WTC11 (cell line): ENCODE measurements at regions not wholly inside any gene's neighbourhood (a gene's known extent, or its start where the extent isn't known, plus 50 kb on each side); places are given as distances from the start of the nearest gene placed in this dataset.

Source experiments
- ATAC-seq: fragments of 200-7000 bp; cut with Tn5 transposase; 2 replicates; pipeline ENCODE4 v1.10.0; 2021; ENCODE audit warnings: mild to moderate bottlenecking, moderate library complexity
- CTCF ChIA-PET: fragments of 300-600 bp; sonication (Branson Sonifier 250); formaldehyde crosslinking; loops from one replicate; lab custom pipeline; 2021; ENCODE audit warnings: antibody characterized with exemption; lab: Charles Lee
- POLR2A ChIA-PET: fragments of 350-600 bp; sonication (Branson Sonifier 250); formaldehyde crosslinking; loops from one replicate; lab custom pipeline; 2021; ENCODE audit warnings: antibody characterized with exemption; lab: Charles Lee
- DNase-seq: peaks from one replicate; pipeline ENCODE4 v3.0.0; 2021; ENCODE audit warnings: low spot score
- H3K27ac Mint-ChIP-seq: 2 replicates; pipeline ENCODE4 v1.8.0; 2021; ENCODE audit warnings: mixed read lengths
- H3K27me3 Mint-ChIP-seq: 2 replicates; pipeline ENCODE4 v1.8.0; 2021; ENCODE audit warnings: low read depth, mild to moderate bottlenecking, moderate library complexity, mixed read lengths
- H3K36me3 Mint-ChIP-seq: 2 replicates; pipeline ENCODE4 v1.8.0; 2021; ENCODE audit warnings: mixed read lengths
- H3K4me1 Mint-ChIP-seq: 2 replicates; pipeline ENCODE4 v1.8.0; 2022; ENCODE audit warnings: mixed read lengths
- H3K4me3 Mint-ChIP-seq: 2 replicates; pipeline ENCODE4 v1.8.0; 2021; ENCODE audit warnings: mild to moderate bottlenecking, moderate library complexity, mixed read lengths
- H3K9me3 Mint-ChIP-seq: 2 replicates; pipeline ENCODE4 v1.8.0; 2021; ENCODE audit warnings: mixed read lengths
- CREM ChIP-seq: sonication (generic); formaldehyde crosslinking; IDR thresholded peaks from 2 replicates; pipeline ENCODE4 v1.8.1; 2022; ENCODE audit warnings: mild to moderate bottlenecking, missing genetic modification reagents, moderate library complexity
- ETV6 ChIP-seq: sonication (generic); formaldehyde crosslinking; IDR thresholded peaks from 2 replicates; pipeline ENCODE4 v1.8.1; 2022; ENCODE audit warnings: mild to moderate bottlenecking, missing genetic modification reagents
- FOXJ3 ChIP-seq: sonication (generic); formaldehyde crosslinking; IDR thresholded peaks from 2 replicates; pipeline ENCODE4 v1.9.0; 2021; ENCODE audit warnings: missing genetic modification reagents, mild to moderate bottlenecking, borderline replicate concordance
- IRF2 ChIP-seq: sonication (generic); formaldehyde crosslinking; IDR thresholded peaks from 2 replicates; pipeline ENCODE4 v1.8.0; 2022; ENCODE audit warnings: low read depth, missing genetic modification reagents, borderline replicate concordance
- JAZF1 ChIP-seq: fragments of 250-450 bp; sonication (Bioruptor Pico); IDR thresholded peaks from 2 replicates; pipeline ENCODE4 v1.9.0; 2021; ENCODE audit warnings: moderate library complexity, mild to moderate bottlenecking, inconsistent platforms
- JUN ChIP-seq: sonication (generic); formaldehyde crosslinking; IDR thresholded peaks from 2 replicates; pipeline ENCODE4 v1.8.0; 2023; ENCODE audit warnings: mild to moderate bottlenecking, missing genetic modification reagents
- MYBL2 ChIP-seq: sonication (generic); formaldehyde crosslinking; IDR thresholded peaks from 2 replicates; pipeline ENCODE4 v1.8.1; 2023; ENCODE audit warnings: mild to moderate bottlenecking, moderate library complexity, missing genetic modification reagents
- NFYB ChIP-seq: sonication (generic); formaldehyde crosslinking; conservative IDR thresholded peaks from 2 replicates; pipeline ENCODE4 v1.8.0; 2022; ENCODE audit warnings: low read depth, missing genetic modification reagents
- NR2C2 ChIP-seq: sonication (generic); formaldehyde crosslinking; IDR thresholded peaks from 2 replicates; pipeline ENCODE4 v1.8.0; 2022; ENCODE audit warnings: mild to moderate bottlenecking, missing genetic modification reagents
- NR3C1 ChIP-seq: sonication (generic); formaldehyde crosslinking; conservative IDR thresholded peaks from 2 replicates; pipeline ENCODE4 v1.8.1; 2023; ENCODE audit warnings: low read depth, mild to moderate bottlenecking, missing genetic modification reagents
- RELA ChIP-seq: sonication (generic); formaldehyde crosslinking; IDR thresholded peaks from 2 replicates; pipeline ENCODE4 v1.8.1; 2022; ENCODE audit warnings: missing genetic modification reagents, mild to moderate bottlenecking, borderline replicate concordance
- RORB ChIP-seq: fragments of 250-450 bp; sonication (Bioruptor Pico); IDR thresholded peaks from 2 replicates; pipeline ENCODE4 v1.9.0; 2021; ENCODE audit warnings: mild to moderate bottlenecking
- SMAD4 ChIP-seq: sonication (generic); formaldehyde crosslinking; IDR thresholded peaks from 2 replicates; pipeline ENCODE4 v1.8.0; 2022; ENCODE audit warnings: mild to moderate bottlenecking, missing genetic modification reagents
- TCF7 ChIP-seq: sonication (generic); formaldehyde crosslinking; IDR thresholded peaks from 2 replicates; pipeline ENCODE4 v1.8.0; 2022; ENCODE audit warnings: mild to moderate bottlenecking, low read depth, missing genetic modification reagents, moderate library complexity
- TEAD4 ChIP-seq: sonication (generic); formaldehyde crosslinking; IDR thresholded peaks from 2 replicates; pipeline ENCODE4 v1.8.0; 2022; ENCODE audit warnings: mild to moderate bottlenecking, missing genetic modification reagents
- ZBTB21 ChIP-seq: sonication (generic); formaldehyde crosslinking; IDR thresholded peaks from 2 replicates; pipeline ENCODE4 v1.8.1; 2023; ENCODE audit warnings: mild to moderate bottlenecking, missing genetic modification reagents, borderline replicate concordance
- ZNF396 ChIP-seq: fragments of 250-450 bp; sonication (Bioruptor Pico); IDR thresholded peaks from 2 replicates; pipeline ENCODE4 v1.8.0; 2021; ENCODE audit warnings: mild to moderate bottlenecking, moderate library complexity, borderline replicate concordance
- ZNF416 ChIP-seq: fragments of 250-450 bp; sonication (Bioruptor Pico); IDR thresholded peaks from 2 replicates; pipeline ENCODE4 v1.9.0; 2021; ENCODE audit warnings: mild to moderate bottlenecking, inconsistent platforms
- TF ChIP-seq, protein P1 (sequence below): sonication (generic); formaldehyde crosslinking; IDR thresholded peaks from 2 replicates; pipeline ENCODE4 v1.8.0; 2023; ENCODE audit warnings: mild to moderate bottlenecking, missing genetic modification reagents
- TF ChIP-seq, protein P2 (sequence below): sonication (generic); formaldehyde crosslinking; IDR thresholded peaks from 2 replicates; pipeline ENCODE4 v1.8.1; 2022; ENCODE audit warnings: mild to moderate bottlenecking, moderate library complexity, missing genetic modification reagents
- TF ChIP-seq, protein P3 (sequence below): sonication (generic); formaldehyde crosslinking; IDR thresholded peaks from 2 replicates; pipeline ENCODE4 v1.8.1; 2022; ENCODE audit warnings: low read depth, missing genetic modification reagents, borderline replicate concordance
- TF ChIP-seq, protein P4 (sequence below): sonication (generic); formaldehyde crosslinking; IDR thresholded peaks from 2 replicates; pipeline ENCODE4 v1.8.0; 2022; ENCODE audit warnings: mild to moderate bottlenecking, missing genetic modification reagents
- TF ChIP-seq, protein P5 (sequence below): sonication (generic); formaldehyde crosslinking; IDR thresholded peaks from 2 replicates; pipeline ENCODE4 v1.8.1; 2023; ENCODE audit warnings: mild to moderate bottlenecking, missing genetic modification reagents
- TF ChIP-seq, protein P6 (sequence below): fragments of 250-450 bp; sonication (Bioruptor Pico); IDR thresholded peaks from 2 replicates; pipeline ENCODE4 v1.9.0; 2021; ENCODE audit warnings: mild to moderate bottlenecking, borderline replicate concordance

DNA sequence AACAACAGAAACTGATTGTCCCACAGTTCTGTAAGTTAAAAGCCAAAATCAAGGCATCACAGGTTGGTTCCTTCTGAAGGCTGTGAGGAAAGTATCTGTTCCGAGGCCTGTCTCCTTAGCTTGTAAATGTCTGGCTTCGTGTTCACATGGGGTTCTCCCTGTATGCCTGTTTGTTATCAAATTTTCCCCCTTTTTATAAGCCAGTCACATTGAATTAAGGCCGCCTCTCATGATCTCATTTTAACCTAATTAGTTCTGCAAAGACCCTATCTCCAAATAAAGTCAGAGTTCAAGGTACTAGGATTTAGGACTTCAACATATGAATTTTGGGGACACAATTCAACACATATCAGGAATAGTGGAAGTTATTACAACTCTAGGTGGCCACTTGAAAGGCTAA lies 331.5 kb downstream of the PIK3R1 start (continued):
- TF ChIP-seq IRF2 (no peak), ETV6 (CRISPR knock-in tag) (no peak), TCF7 (CRISPR knock-in tag) (no peak), ZNF416 (CRISPR knock-in tag) (no peak), NR2C2 (CRISPR knock-in tag) (no peak), TEAD4 (CRISPR knock-in tag) (no peak)
- TF ChIP-seq, protein P1, sequence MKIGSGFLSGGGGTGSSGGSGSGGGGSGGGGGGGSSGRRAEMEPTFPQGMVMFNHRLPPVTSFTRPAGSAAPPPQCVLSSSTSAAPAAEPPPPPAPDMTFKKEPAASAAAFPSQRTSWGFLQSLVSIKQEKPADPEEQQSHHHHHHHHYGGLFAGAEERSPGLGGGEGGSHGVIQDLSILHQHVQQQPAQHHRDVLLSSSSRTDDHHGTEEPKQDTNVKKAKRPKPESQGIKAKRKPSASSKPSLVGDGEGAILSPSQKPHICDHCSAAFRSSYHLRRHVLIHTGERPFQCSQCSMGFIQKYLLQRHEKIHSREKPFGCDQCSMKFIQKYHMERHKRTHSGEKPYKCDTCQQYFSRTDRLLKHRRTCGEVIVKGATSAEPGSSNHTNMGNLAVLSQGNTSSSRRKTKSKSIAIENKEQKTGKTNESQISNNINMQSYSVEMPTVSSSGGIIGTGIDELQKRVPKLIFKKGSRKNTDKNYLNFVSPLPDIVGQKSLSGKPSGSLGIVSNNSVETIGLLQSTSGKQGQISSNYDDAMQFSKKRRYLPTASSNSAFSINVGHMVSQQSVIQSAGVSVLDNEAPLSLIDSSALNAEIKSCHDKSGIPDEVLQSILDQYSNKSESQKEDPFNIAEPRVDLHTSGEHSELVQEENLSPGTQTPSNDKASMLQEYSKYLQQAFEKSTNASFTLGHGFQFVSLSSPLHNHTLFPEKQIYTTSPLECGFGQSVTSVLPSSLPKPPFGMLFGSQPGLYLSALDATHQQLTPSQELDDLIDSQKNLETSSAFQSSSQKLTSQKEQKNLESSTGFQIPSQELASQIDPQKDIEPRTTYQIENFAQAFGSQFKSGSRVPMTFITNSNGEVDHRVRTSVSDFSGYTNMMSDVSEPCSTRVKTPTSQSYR (CRISPR knock-in tag) = no peak
- TF ChIP-seq, protein P2, sequence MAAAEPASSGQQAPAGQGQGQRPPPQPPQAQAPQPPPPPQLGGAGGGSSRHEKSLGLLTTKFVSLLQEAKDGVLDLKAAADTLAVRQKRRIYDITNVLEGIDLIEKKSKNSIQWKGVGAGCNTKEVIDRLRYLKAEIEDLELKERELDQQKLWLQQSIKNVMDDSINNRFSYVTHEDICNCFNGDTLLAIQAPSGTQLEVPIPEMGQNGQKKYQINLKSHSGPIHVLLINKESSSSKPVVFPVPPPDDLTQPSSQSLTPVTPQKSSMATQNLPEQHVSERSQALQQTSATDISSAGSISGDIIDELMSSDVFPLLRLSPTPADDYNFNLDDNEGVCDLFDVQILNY (CRISPR knock-in tag) = no peak

DNA sequence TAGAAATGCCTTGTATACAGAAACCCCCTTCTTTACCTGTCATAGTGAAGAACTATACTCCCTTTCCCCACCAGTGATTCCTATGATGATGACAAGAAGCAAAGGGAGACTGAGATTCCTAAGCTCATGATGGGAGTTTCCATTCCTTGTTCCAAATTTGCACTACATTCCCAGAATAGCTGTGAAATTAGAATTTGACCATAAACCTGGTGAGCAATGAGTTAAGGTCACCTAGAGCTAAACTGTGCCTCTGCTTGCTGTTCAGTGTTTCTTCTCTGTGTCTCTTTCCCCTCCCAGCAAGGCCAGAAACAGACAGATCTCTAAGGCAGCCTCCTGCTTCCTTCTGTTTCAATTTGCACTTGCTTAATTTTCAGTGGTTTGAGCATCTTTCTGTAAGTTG lies 332.1 kb downstream of the PIK3R1 start:
- Mint-ChIP-seq H3K27me3 (no peaks in the 10 kb centered on the region), H3K9me3 (no peaks in the 10 kb centered on the region), H3K36me3 (no peaks in the 10 kb centered on the region), H3K4me1 (peaks cover 22% of the 10 kb centered on the region), H3K27ac (no peak overlapping the region), H3K4me3 (no peak overlapping the region)
- ChIA-PET CTCF (interaction anchor here (0.5 kb wide), 1 partner anchor 486 kb away, joined by 6 read pairs; no protein-coding TSS in a partner anchor), POLR2A (interaction anchor here (1.1 kb wide), 1 partner anchor 9 kb away, joined by 3 read pairs; no protein-coding TSS in a partner anchor)
- DNase-seq (no peak), ATAC-seq (no peak)
- TF ChIP-seq JUN (CRISPR knock-in tag) (no peak), RELA (CRISPR knock-in tag) (no peak), JAZF1 (CRISPR knock-in tag) (no peak), FOXJ3 (CRISPR knock-in tag) (no peak), ZNF396 (no peak), MYBL2 (no peak), ZBTB21 (no peak), SMAD4 (CRISPR knock-in tag) (no peak), CREM (no peak), RORB (CRISPR knock-in tag) (no peak), NR3C1 (CRISPR knock-in tag) (no peak), NFYB (CRISPR knock-in tag) (no peak)
- TF ChIP-seq, protein P1 (CRISPR knock-in tag) = no peak
- TF ChIP-seq, protein P3, sequence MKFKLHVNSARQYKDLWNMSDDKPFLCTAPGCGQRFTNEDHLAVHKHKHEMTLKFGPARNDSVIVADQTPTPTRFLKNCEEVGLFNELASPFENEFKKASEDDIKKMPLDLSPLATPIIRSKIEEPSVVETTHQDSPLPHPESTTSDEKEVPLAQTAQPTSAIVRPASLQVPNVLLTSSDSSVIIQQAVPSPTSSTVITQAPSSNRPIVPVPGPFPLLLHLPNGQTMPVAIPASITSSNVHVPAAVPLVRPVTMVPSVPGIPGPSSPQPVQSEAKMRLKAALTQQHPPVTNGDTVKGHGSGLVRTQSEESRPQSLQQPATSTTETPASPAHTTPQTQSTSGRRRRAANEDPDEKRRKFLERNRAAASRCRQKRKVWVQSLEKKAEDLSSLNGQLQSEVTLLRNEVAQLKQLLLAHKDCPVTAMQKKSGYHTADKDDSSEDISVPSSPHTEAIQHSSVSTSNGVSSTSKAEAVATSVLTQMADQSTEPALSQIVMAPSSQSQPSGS (CRISPR knock-in tag) = no peak
- TF ChIP-seq, protein P4, sequence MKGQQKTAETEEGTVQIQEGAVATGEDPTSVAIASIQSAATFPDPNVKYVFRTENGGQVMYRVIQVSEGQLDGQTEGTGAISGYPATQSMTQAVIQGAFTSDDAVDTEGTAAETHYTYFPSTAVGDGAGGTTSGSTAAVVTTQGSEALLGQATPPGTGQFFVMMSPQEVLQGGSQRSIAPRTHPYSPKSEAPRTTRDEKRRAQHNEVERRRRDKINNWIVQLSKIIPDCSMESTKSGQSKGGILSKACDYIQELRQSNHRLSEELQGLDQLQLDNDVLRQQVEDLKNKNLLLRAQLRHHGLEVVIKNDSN (CRISPR knock-in tag) = no peak
- TF ChIP-seq, protein P5, sequence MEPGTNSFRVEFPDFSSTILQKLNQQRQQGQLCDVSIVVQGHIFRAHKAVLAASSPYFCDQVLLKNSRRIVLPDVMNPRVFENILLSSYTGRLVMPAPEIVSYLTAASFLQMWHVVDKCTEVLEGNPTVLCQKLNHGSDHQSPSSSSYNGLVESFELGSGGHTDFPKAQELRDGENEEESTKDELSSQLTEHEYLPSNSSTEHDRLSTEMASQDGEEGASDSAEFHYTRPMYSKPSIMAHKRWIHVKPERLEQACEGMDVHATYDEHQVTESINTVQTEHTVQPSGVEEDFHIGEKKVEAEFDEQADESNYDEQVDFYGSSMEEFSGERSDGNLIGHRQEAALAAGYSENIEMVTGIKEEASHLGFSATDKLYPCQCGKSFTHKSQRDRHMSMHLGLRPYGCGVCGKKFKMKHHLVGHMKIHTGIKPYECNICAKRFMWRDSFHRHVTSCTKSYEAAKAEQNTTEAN (CRISPR knock-in tag) = no peak
- TF ChIP-seq, protein P6, sequence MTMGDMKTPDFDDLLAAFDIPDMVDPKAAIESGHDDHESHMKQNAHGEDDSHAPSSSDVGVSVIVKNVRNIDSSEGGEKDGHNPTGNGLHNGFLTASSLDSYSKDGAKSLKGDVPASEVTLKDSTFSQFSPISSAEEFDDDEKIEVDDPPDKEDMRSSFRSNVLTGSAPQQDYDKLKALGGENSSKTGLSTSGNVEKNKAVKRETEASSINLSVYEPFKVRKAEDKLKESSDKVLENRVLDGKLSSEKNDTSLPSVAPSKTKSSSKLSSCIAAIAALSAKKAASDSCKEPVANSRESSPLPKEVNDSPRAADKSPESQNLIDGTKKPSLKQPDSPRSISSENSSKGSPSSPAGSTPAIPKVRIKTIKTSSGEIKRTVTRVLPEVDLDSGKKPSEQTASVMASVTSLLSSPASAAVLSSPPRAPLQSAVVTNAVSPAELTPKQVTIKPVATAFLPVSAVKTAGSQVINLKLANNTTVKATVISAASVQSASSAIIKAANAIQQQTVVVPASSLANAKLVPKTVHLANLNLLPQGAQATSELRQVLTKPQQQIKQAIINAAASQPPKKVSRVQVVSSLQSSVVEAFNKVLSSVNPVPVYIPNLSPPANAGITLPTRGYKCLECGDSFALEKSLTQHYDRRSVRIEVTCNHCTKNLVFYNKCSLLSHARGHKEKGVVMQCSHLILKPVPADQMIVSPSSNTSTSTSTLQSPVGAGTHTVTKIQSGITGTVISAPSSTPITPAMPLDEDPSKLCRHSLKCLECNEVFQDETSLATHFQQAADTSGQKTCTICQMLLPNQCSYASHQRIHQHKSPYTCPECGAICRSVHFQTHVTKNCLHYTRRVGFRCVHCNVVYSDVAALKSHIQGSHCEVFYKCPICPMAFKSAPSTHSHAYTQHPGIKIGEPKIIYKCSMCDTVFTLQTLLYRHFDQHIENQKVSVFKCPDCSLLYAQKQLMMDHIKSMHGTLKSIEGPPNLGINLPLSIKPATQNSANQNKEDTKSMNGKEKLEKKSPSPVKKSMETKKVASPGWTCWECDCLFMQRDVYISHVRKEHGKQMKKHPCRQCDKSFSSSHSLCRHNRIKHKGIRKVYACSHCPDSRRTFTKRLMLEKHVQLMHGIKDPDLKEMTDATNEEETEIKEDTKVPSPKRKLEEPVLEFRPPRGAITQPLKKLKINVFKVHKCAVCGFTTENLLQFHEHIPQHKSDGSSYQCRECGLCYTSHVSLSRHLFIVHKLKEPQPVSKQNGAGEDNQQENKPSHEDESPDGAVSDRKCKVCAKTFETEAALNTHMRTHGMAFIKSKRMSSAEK (CRISPR knock-in tag) = no peak
